Small intestine (tissue), 7 donors: ENCODE measurements at regions not wholly inside any gene's neighbourhood (a gene's known extent, or its start where the extent isn't known, plus 50 kb on each side); places are given as distances from the start of the nearest gene placed in this dataset.
A peak's percentile ranks its signal among the peaks of the same experiment; 100 is the strongest.

Experiments used
- DNase-seq, 2 donors: peaks; one replicate each; pipeline versions ENCODE4 v3.0.0 to v3.0.0-alpha.2; 2013
- FAIRE-seq: peaks from 2 replicates; lab custom pipeline; 2012; peaks lifted over from hg19 to GRCh38; lab: Jason Lieb, UNC
- H3K27ac ChIP-seq, 3 donors: one replicate each; pipeline ENCODE4 v1.5.1; 2013; ENCODE audit warnings: low read length in 2 of 3, mild to moderate bottlenecking in 2 of 3, control low read depth in 1 of 3, inconsistent platforms in 1 of 3, low read depth in 1 of 3, moderate library complexity in 1 of 3
- H3K27me3 ChIP-seq, 3 donors: one replicate each; pipeline ENCODE4 v1.6.1; 2013; ENCODE audit warnings: low read length in 3 of 3, inconsistent platforms in 1 of 3; ENCODE audit not compliant: control insufficient read depth in 3 of 3, insufficient read depth in 3 of 3
- H3K36me3 ChIP-seq, 3 donors: one replicate each; pipeline ENCODE4 v1.6.1; 2013; ENCODE audit warnings: low read length in 3 of 3, inconsistent platforms in 1 of 3, low read depth in 1 of 3, mild to moderate bottlenecking in 1 of 3, moderate library complexity in 1 of 3; ENCODE audit not compliant: control insufficient read depth in 3 of 3, insufficient read depth in 2 of 3
- H3K4me1 ChIP-seq, 3 donors: one replicate each; pipeline ENCODE4 v1.6.1; 2013; ENCODE audit warnings: low read length in 2 of 3, inconsistent platforms in 1 of 3, low read depth in 1 of 3, mild to moderate bottlenecking in 1 of 3, moderate library complexity in 1 of 3; ENCODE audit not compliant: control insufficient read depth in 3 of 3, insufficient read depth in 2 of 3
- H3K4me3 ChIP-seq, 3 donors: one replicate each; pipeline ENCODE4 v1.5.1; 2013; ENCODE audit warnings: low read length in 3 of 3, control low read depth in 1 of 3, inconsistent platforms in 1 of 3, low read depth in 1 of 3, mild to moderate bottlenecking in 1 of 3, moderate library complexity in 1 of 3
- H3K9me3 ChIP-seq, 2 donors: one replicate each; pipeline ENCODE4 v1.6.1; 2013; ENCODE audit warnings: low read depth in 1 of 2, low read length in 1 of 2; ENCODE audit not compliant: control insufficient read depth in 2 of 2, insufficient read depth in 1 of 2
- WGBS, 3 donors: extraction: QIAGEN DNeasy Blood & Tissue Kit; methylation state at CpG; one replicate each; pipeline ENCODE4 v1.1.7; 2013; 5-methylcytosine and 5-hydroxymethylcytosine counted together
- donor health status: healthy with polysubstance abuse.
- donor health status: control.
- donor health status: control.
- donor health status: Bipolar disorder and iron deficiency.
- donor health status: healthy.

- H3K36me3 ChIP-seq: no peaks in the 10 kb centered on the region
- no peaks in the 10 kb centered on the region for H3K27me3 ChIP-seq
- DNase-seq: no peak
- FAIRE-seq: no peak
- peaks cover 0 to 3% (median 0%) of the 10 kb centered on the region in 3 donors for H3K4me1 ChIP-seq
- no peak overlapping the region for H3K27ac ChIP-seq
- 73 to 89% (median 78%) methylated on average over 1 of the region's 1 CpG for WGBS, 3 donors
- H3K4me3 ChIP-seq: no peak overlapping the region
- peaks cover 1 to 51% of the 10 kb centered on the region in 2 donors for H3K9me3 ChIP-seq
Observed at GRCh38 chr2:128469203-128469602, 150.5 kb upstream of the HS6ST1 start.

GRCh38 chr2:128469875-128470274 lies 151.2 kb upstream of the HS6ST1 start:
- Histone ChIP-seq H3K27ac (no peak overlapping the region), H3K27me3 (no peaks in the 10 kb centered on the region), H3K4me3 (no peak overlapping the region), H3K36me3 (no peaks in the 10 kb centered on the region), H3K4me1 (peaks cover 0 to 3% (median 0%) of the 10 kb centered on the region in 3 donors), H3K9me3 (peaks cover 1 to 51% of the 10 kb centered on the region in 2 donors)
- DNase-seq: no peak
- FAIRE-seq: no peak
- WGBS, 3 donors: 87 to 94% (median 89%) methylated on average over 3 of the region's 3 CpGs

GRCh38 chr2:128472789-128473174 lies 154.1 kb upstream of the HS6ST1 start:
- Histone ChIP-seq H3K4me1 (peaks cover 0 to 3% (median 0%) of the 10 kb centered on the region in 3 donors), H3K27ac (peak overlapping the region in 1 of 3 donors; percentile 27), H3K36me3 (no peaks in the 10 kb centered on the region), H3K4me3 (no peak overlapping the region), H3K27me3 (no peaks in the 10 kb centered on the region), H3K9me3 (peaks cover 1 to 31% of the 10 kb centered on the region in 2 donors)
- WGBS, 3 donors: 30 to 60% (median 48%) methylated on average over 5 of the region's 5 CpGs
- no peak for DNase-seq
- FAIRE-seq: no peak

GRCh38 chr2:128473175-128474035 lies 154.7 kb upstream of the HS6ST1 start:
- 31 to 65% (median 50%) methylated on average over 25 to 26 of the region's 26 CpGs for WGBS, 3 donors
- no peak for FAIRE-seq
- Histone ChIP-seq H3K4me3 (no peak overlapping the region), H3K4me1 (peaks cover 0 to 3% (median 0%) of the 10 kb centered on the region in 3 donors), H3K36me3 (no peaks in the 10 kb centered on the region), H3K27ac (peak overlapping the region in 2 of 3 donors; percentile 8 to 37), H3K27me3 (no peaks in the 10 kb centered on the region), H3K9me3 (peaks cover 1 to 26% of the 10 kb centered on the region in 2 donors)
- DNase-seq: peak; percentile 5 to 37

- 73 to 80% (median 79%) methylated on average over 10 of the region's 10 CpGs for WGBS, 3 donors
- FAIRE-seq: no peak
- Histone ChIP-seq H3K36me3 (no peaks in the 10 kb centered on the region), H3K27me3 (no peaks in the 10 kb centered on the region), H3K4me3 (no peak overlapping the region), H3K4me1 (peaks cover 0 to 3% (median 0%) of the 10 kb centered on the region in 3 donors), H3K9me3 (peaks cover 0 to 18% of the 10 kb centered on the region in 2 donors), H3K27ac (peak overlapping the region in 1 of 3 donors; percentile 8)
- no peak for DNase-seq
Observed at GRCh38 chr2:128474036-128474955, 155.6 kb upstream of the HS6ST1 start.

GRCh38 chr2:128474962-128475361 lies 156.3 kb upstream of the HS6ST1 start:
- FAIRE-seq (no peak), DNase-seq (no peak)
- H3K36me3 ChIP-seq: no peaks in the 10 kb centered on the region
- no peak overlapping the region for H3K4me3 ChIP-seq
- H3K27ac ChIP-seq: no peak overlapping the region
- peaks cover 0 to 11% of the 10 kb centered on the region in 2 donors for H3K9me3 ChIP-seq
- H3K27me3 ChIP-seq: no peaks in the 10 kb centered on the region
- peaks cover 0 to 3% (median 0%) of the 10 kb centered on the region in 3 donors for H3K4me1 ChIP-seq
- 75 to 93% (median 87%) methylated on average over 5 of the region's 5 CpGs for WGBS, 3 donors

GRCh38 chr2:128475427-128476211 lies 157.0 kb upstream of the HS6ST1 start:
- Histone ChIP-seq H3K36me3 (no peaks in the 10 kb centered on the region), H3K27me3 (no peaks in the 10 kb centered on the region), H3K4me1 (peaks cover 0 to 3% (median 0%) of the 10 kb centered on the region in 3 donors), H3K9me3 (peaks cover 0 to 5% of the 10 kb centered on the region in 2 donors), H3K27ac (no peak overlapping the region), H3K4me3 (no peak overlapping the region)
- 82 to 90% (median 85%) methylated on average over 17 of the region's 17 CpGs for WGBS, 3 donors
- no peak for DNase-seq
- FAIRE-seq: no peak
